ENCODE measurements at regions not wholly inside any gene's neighbourhood (a gene's known extent, or its start where the extent isn't known, plus 50 kb on each side); places are given as distances from the start of the nearest gene placed in this dataset.

- TF ChIP-seq, protein P1, sequence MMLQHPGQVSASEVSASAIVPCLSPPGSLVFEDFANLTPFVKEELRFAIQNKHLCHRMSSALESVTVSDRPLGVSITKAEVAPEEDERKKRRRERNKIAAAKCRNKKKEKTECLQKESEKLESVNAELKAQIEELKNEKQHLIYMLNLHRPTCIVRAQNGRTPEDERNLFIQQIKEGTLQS (IDR thresholded peaks at IDR 0.05), result no peak
- TF ChIP-seq RXRA (IDR thresholded peaks at IDR 0.05), result no peak
- TF ChIP-seq YY1 (IDR thresholded peaks at IDR 0.05), result no peak
- no peak for TF ChIP-seq REST (IDR thresholded peaks at IDR 0.05)
- TF ChIP-seq FOXA1 (IDR thresholded peaks at IDR 0.05), result no peak
- TF ChIP-seq, protein P2, sequence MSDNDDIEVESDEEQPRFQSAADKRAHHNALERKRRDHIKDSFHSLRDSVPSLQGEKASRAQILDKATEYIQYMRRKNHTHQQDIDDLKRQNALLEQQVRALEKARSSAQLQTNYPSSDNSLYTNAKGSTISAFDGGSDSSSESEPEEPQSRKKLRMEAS (IDR thresholded peaks at IDR 0.05), result no peak
- no peak for TF ChIP-seq HNF4G (IDR thresholded peaks at IDR 0.05)
- no peak for TF ChIP-seq HNF4A (conservative IDR thresholded peaks at IDR 0.05)
- no peak for TF ChIP-seq JUND (IDR thresholded peaks at IDR 0.05)
- no peak for TF ChIP-seq RAD21 (IDR thresholded peaks at IDR 0.05)
- TF ChIP-seq, protein P3, sequence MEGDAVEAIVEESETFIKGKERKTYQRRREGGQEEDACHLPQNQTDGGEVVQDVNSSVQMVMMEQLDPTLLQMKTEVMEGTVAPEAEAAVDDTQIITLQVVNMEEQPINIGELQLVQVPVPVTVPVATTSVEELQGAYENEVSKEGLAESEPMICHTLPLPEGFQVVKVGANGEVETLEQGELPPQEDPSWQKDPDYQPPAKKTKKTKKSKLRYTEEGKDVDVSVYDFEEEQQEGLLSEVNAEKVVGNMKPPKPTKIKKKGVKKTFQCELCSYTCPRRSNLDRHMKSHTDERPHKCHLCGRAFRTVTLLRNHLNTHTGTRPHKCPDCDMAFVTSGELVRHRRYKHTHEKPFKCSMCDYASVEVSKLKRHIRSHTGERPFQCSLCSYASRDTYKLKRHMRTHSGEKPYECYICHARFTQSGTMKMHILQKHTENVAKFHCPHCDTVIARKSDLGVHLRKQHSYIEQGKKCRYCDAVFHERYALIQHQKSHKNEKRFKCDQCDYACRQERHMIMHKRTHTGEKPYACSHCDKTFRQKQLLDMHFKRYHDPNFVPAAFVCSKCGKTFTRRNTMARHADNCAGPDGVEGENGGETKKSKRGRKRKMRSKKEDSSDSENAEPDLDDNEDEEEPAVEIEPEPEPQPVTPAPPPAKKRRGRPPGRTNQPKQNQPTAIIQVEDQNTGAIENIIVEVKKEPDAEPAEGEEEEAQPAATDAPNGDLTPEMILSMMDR (IDR thresholded peaks at IDR 0.05; ENCODE audit: low read depth, low read length, missing input control), result no peak
- no peak for TF ChIP-seq NR2F2 (IDR thresholded peaks at IDR 0.05)
- no peak for TF ChIP-seq FOXA2 (IDR thresholded peaks at IDR 0.05)
- no peak for TF ChIP-seq ZBTB33 (IDR thresholded peaks at IDR 0.05)
- no peak for TF ChIP-seq SP1 (IDR thresholded peaks at IDR 0.05)
- TF ChIP-seq GABPA (IDR thresholded peaks at IDR 0.05 in 1 of 2, conservative IDR thresholded peaks at IDR 0.05 in 1 of 2), result no peak
- TF ChIP-seq EGR1 (IDR thresholded peaks at IDR 0.05; ENCODE audit: low read depth in 2 of 2), result no peak
- TF ChIP-seq TAF1 (conservative IDR thresholded peaks at IDR 0.05), result no peak
- DNase-seq (ENCODE audit: low spot score), result no peak
- WGBS, result 89% methylated on average over 2 of the region's 2 CpGs
- Histone ChIP-seq H3K27me3 (ENCODE audit: control insufficient read depth in 4 of 4, insufficient read depth in 4 of 4, low read length in 3 of 4) (no peaks in the 10 kb centered on the region), H3K9ac (ENCODE audit: low read depth in 1 of 2, low read length in 2 of 2) (no peak overlapping the region), H3K27ac (ENCODE audit: low read depth in 1 of 2, low read length in 2 of 2) (peak overlapping the region; percentile 9 to 57), H3K4me3 (ENCODE audit: low read depth in 1 of 3, low read length in 3 of 3) (no peak overlapping the region), H3K36me3 (ENCODE audit: control insufficient read depth in 4 of 4, insufficient read depth in 3 of 4, low read depth in 1 of 4, low read length in 3 of 4) (no peaks in the 10 kb centered on the region), H3K9me3 (ENCODE audit: control insufficient read depth in 4 of 4, low read length in 3 of 4) (no peaks in the 10 kb centered on the region), H3K4me1 (ENCODE audit: control insufficient read depth in 4 of 4, insufficient read depth in 4 of 4, low read length in 3 of 4) (peaks cover 5 to 22% (median 13%) of the 10 kb centered on the region in 4 donors)
Observed at GRCh38 chr12:14261861-14262260, 103.6 kb upstream of the ATF7IP start.

All from liver (tissue), 8 donors.